HG03045 (cell line): ENCODE measurements at regions not wholly inside any gene's neighbourhood (a gene's known extent, or its start where the extent isn't known, plus 50 kb on each side); places are given as distances from the start of the nearest gene placed in this dataset.

Experiments used
- ATAC-seq: cut with Tn5 transposase; IDR thresholded peaks from one replicate; pipeline ENCODE4 v1.9.1; 2021; ENCODE audit warnings: mild to moderate bottlenecking, moderate library complexity; ENCODE audit not compliant: unreplicated experiment

- no peak for ATAC-seq
Measured at GRCh38 chr12:34340534-34341361, 318.5 kb downstream of the ALG10 start.

GRCh38 chr12:34341362-34341733 is 319.1 kb downstream of the ALG10 start:
- no peak for ATAC-seq

GRCh38 chr12:34342048-34342447 is 319.8 kb downstream of the ALG10 start:
- no peak for ATAC-seq

- ATAC-seq: no peak
Measured at GRCh38 chr12:34343345-34343744, 321.0 kb downstream of the ALG10 start.

- ATAC-seq: no peak
Measured at GRCh38 chr12:34343766-34344165, 321.5 kb downstream of the ALG10 start.

- no peak for ATAC-seq
Measured at GRCh38 chr12:34344851-34345522, 322.7 kb downstream of the ALG10 start.

GRCh38 chr12:34345801-34346200 is 323.5 kb downstream of the ALG10 start:
- no peak for ATAC-seq

GRCh38 chr12:34346372-34347034 is 324.2 kb downstream of the ALG10 start:
- ATAC-seq: no peak

- no peak for ATAC-seq
Measured at GRCh38 chr12:34347367-34347766, 325.1 kb downstream of the ALG10 start.

- no peak for ATAC-seq
Measured at GRCh38 chr12:34348064-34348463, 325.8 kb downstream of the ALG10 start.

- ATAC-seq: no peak
Measured at GRCh38 chr12:34348836-34349672, 326.8 kb downstream of the ALG10 start.

GRCh38 chr12:34349673-34349961 is 327.3 kb downstream of the ALG10 start:
- no peak for ATAC-seq

- ATAC-seq: no peak
Measured at GRCh38 chr12:34350092-34351041, 328.1 kb downstream of the ALG10 start.

- no peak for ATAC-seq
Measured at GRCh38 chr12:34352098-34352497, 329.8 kb downstream of the ALG10 start.

GRCh38 chr12:34354239-34355200 is 332.2 kb downstream of the ALG10 start:
- ATAC-seq: no peak

GRCh38 chr12:34356233-34356987 is 334.1 kb downstream of the ALG10 start:
- no peak for ATAC-seq

- no peak for ATAC-seq
Measured at GRCh38 chr12:34357791-34358190, 335.5 kb downstream of the ALG10 start.

GRCh38 chr12:34358198-34358597 is 335.9 kb downstream of the ALG10 start:
- no peak for ATAC-seq
